Smooth muscle cell (in vitro differentiated cells): ENCODE measurements at regions not wholly inside any gene's neighbourhood (a gene's known extent, or its start where the extent isn't known, plus 50 kb on each side); places are given as distances from the start of the nearest gene placed in this dataset.
"Not testable (repeated sequence)": the region's sequence is repeated elsewhere in the genome, so short reads cannot be mapped to it uniquely, and the experiment has no call there.

Experiments used
- DNase-seq: peaks from one replicate; lab custom pipeline; 2025; ENCODE audit not compliant: unreplicated experiment; lab: John Stamatoyannopoulos, UW
- H2AFZ ChIP-seq: fragments of 200-600 bp; sonication (generic); 2 replicates; pipeline ENCODE4 v1.6.0; 2016; ENCODE audit warnings: antibody characterized with exemption, low read depth, mild to moderate bottlenecking
- H3F3A ChIP-seq: fragments of 200-600 bp; sonication (generic); 2 replicates; pipeline ENCODE4 v1.6.0; 2017; ENCODE audit warnings: antibody characterized with exemption, low read depth
- H3K27ac ChIP-seq: fragments of 200-600 bp; sonication (generic); 2 replicates; pipeline ENCODE4 v1.5.1; 2016; ENCODE audit warnings: low read depth, mild to moderate bottlenecking
- H3K27me3 ChIP-seq: fragments of 200-600 bp; sonication (generic); 2 replicates; pipeline ENCODE4 v1.6.1; 2016; ENCODE audit warnings: low read depth, mild to moderate bottlenecking
- H3K36me3 ChIP-seq: fragments of 200-600 bp; sonication (generic); 2 replicates; pipeline ENCODE4 v1.5.1; 2016; ENCODE audit warnings: low read depth
- H3K4me1 ChIP-seq: fragments of 200-600 bp; sonication (generic); 2 replicates; pipeline ENCODE4 v1.5.1; 2016; ENCODE audit warnings: low read depth
- H3K4me2 ChIP-seq: fragments of 200-600 bp; sonication (generic); 2 replicates; pipeline ENCODE4 v1.6.0; 2016; ENCODE audit warnings: mild to moderate bottlenecking
- H3K4me3 ChIP-seq: fragments of 200-600 bp; sonication (generic); 2 replicates; pipeline ENCODE4 v1.5.1; 2016; ENCODE audit warnings: mild to moderate bottlenecking
- H3K79me2 ChIP-seq: fragments of 200-600 bp; sonication (generic); 2 replicates; pipeline ENCODE4 v1.6.0; 2016; ENCODE audit warnings: low read depth, mild to moderate bottlenecking
- H3K9ac ChIP-seq: fragments of 200-600 bp; sonication (generic); 2 replicates; pipeline ENCODE4 v1.6.0; 2016; ENCODE audit warnings: low read depth
- H3K9me3 ChIP-seq: fragments of 200-600 bp; sonication (generic); replicated peaks from 2 replicates; pipeline ENCODE4 v1.5.1; 2016; ENCODE audit warnings: low read depth
- H4K20me1 ChIP-seq: fragments of 200-600 bp; sonication (generic); 2 replicates; pipeline ENCODE4 v1.6.0; 2016; ENCODE audit warnings: low read depth
- WGBS: methylation state at CpG from one replicate; pipeline ENCODE4 v1.1.7; 2016; ENCODE audit warnings: low lambda C conversion rate; 5-methylcytosine and 5-hydroxymethylcytosine counted together
- TF ChIP-seq, protein P1 (sequence below): fragments of 200-600 bp; sonication (generic); IDR thresholded peaks from 2 replicates; pipeline ENCODE4 v1.5.1; 2017; ENCODE audit warnings: borderline replicate concordance, mild to moderate bottlenecking, antibody characterized with exemption; ENCODE audit not compliant: insufficient read depth, poor library complexity, severe bottlenecking

DNA sequence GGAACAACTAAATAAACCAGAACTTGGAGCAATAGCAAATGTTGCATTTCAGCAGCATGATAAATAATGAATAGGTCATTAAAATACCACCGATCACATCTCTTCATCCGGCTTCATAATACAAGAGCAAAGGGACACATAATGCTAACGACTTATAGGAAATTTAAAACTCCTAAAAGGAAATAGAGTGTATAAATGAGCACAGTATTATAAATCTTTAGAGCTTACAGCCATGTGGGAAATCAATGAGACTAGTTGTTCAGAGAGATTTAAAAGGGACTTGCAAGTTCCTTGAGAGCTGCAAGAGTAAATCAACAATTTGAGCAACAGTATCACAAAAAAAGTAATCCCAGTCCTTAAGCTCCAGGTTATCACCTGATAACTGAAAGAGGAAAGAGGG, 677.0 kb downstream of the PLOD2 start:
- WGBS, result 84% methylated on average over 3 of the region's 3 CpGs

DNA sequence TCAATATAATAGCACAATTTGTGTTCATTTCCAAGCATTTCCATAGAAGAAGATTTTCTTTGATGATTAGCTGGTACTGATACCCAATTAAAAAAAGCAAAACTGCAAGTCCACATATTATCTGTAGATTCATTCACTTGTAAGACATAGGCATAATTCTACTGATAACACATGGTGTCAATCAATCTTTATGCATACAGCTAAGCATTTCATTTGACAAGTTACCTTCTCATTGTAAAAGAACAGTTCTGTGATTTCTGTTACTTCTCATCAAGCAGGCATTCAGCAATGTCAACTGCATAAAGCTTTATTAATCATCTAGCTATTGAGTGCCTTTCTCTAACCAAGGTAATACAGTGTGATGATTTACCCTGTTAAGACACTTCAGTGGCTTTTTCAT, 672.0 kb downstream of the PLOD2 start:
- H3F3A ChIP-seq, result no peaks in the 10 kb centered on the region
- no peak overlapping the region for H3K9ac ChIP-seq
- H3K79me2 ChIP-seq, result no peaks in the 10 kb centered on the region
- no peak overlapping the region for H3K4me2 ChIP-seq
- H3K27ac ChIP-seq, result no peak overlapping the region
- no peaks in the 10 kb centered on the region for H3K36me3 ChIP-seq
- no peaks in the 10 kb centered on the region for H4K20me1 ChIP-seq
- H3K4me3 ChIP-seq, result no peak overlapping the region
- TF ChIP-seq, protein P1, sequence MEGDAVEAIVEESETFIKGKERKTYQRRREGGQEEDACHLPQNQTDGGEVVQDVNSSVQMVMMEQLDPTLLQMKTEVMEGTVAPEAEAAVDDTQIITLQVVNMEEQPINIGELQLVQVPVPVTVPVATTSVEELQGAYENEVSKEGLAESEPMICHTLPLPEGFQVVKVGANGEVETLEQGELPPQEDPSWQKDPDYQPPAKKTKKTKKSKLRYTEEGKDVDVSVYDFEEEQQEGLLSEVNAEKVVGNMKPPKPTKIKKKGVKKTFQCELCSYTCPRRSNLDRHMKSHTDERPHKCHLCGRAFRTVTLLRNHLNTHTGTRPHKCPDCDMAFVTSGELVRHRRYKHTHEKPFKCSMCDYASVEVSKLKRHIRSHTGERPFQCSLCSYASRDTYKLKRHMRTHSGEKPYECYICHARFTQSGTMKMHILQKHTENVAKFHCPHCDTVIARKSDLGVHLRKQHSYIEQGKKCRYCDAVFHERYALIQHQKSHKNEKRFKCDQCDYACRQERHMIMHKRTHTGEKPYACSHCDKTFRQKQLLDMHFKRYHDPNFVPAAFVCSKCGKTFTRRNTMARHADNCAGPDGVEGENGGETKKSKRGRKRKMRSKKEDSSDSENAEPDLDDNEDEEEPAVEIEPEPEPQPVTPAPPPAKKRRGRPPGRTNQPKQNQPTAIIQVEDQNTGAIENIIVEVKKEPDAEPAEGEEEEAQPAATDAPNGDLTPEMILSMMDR, result no peak
- H3K4me1 ChIP-seq, result no peaks in the 10 kb centered on the region
- no peak for DNase-seq
- no peaks in the 10 kb centered on the region for H3K9me3 ChIP-seq
- H2AFZ ChIP-seq, result no peak overlapping the region
- H3K27me3 ChIP-seq, result no peaks in the 10 kb centered on the region

More for the DNA sequence above, 677.0 kb downstream of the PLOD2 start:
- TF ChIP-seq, protein P1, result no peak
- H3K27me3 ChIP-seq, result no peaks in the 10 kb centered on the region
- H3K9me3 ChIP-seq, result no peaks in the 10 kb centered on the region
- no peaks in the 10 kb centered on the region for H3K4me1 ChIP-seq
- H3K36me3 ChIP-seq, result no peaks in the 10 kb centered on the region
- peak overlapping the region; percentile 31 for H2AFZ ChIP-seq
- H3K9ac ChIP-seq, result no peak overlapping the region
- no peak overlapping the region for H3K27ac ChIP-seq
- no peaks in the 10 kb centered on the region for H3K79me2 ChIP-seq
- no peak for DNase-seq
- no peak overlapping the region for H3K4me2 ChIP-seq
- no peaks in the 10 kb centered on the region for H4K20me1 ChIP-seq
- no peaks in the 10 kb centered on the region for H3F3A ChIP-seq
- no peak overlapping the region for H3K4me3 ChIP-seq

GRCh38 chr3:145490088-145491048, 670.6 kb downstream of the PLOD2 start:
- TF ChIP-seq, protein P1, result no peak
- no peak overlapping the region for H3K4me2 ChIP-seq
- no peaks in the 10 kb centered on the region for H3K9me3 ChIP-seq
- no peak overlapping the region for H3K27ac ChIP-seq
- no peak for DNase-seq
- no peaks in the 10 kb centered on the region for H4K20me1 ChIP-seq
- no peak overlapping the region for H3K9ac ChIP-seq
- H3K27me3 ChIP-seq, result no peaks in the 10 kb centered on the region
- H3K4me3 ChIP-seq, result no peak overlapping the region
- H3K4me1 ChIP-seq, result no peaks in the 10 kb centered on the region
- H3K79me2 ChIP-seq, result no peaks in the 10 kb centered on the region
- no peaks in the 10 kb centered on the region for H3K36me3 ChIP-seq
- no peak overlapping the region for H2AFZ ChIP-seq
- no peaks in the 10 kb centered on the region for H3F3A ChIP-seq
- 78% methylated on average over 11 of the region's 11 CpGs for WGBS

DNA sequence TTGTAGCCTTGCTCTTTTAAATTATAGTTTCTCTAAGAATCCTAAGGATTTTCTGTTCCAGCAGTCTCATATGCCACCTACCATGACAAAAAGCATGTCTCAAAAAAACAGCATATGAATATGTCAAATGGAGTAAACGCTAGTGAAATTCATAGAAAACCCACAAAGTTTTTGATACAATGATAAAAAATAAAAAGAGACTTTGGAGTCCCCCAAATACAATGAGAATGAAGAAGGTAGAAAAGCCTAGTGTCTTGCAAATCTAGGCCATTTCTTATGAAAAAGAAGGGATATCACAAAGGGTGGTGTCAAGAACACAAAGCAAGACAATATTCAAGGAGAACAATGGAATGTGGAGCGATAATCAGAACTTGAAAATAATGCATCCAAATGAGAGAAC, 668.5 kb downstream of the PLOD2 start:
- Histone ChIP-seq H3K36me3 (no peaks in the 10 kb centered on the region), H3K27ac (no peak overlapping the region), H3K79me2 (no peaks in the 10 kb centered on the region), H3K9me3 (no peaks in the 10 kb centered on the region), H3K4me2 (no peak overlapping the region), H2AFZ (peak overlapping the region; percentile 58), H3F3A (no peaks in the 10 kb centered on the region), H3K27me3 (no peaks in the 10 kb centered on the region), H3K4me3 (no peak overlapping the region), H3K9ac (no peak overlapping the region), H3K4me1 (no peaks in the 10 kb centered on the region), H4K20me1 (no peaks in the 10 kb centered on the region)
- 88% methylated on average over 2 of the region's 2 CpGs for WGBS
- no peak for DNase-seq
- TF ChIP-seq, protein P1, result no peak

DNA sequence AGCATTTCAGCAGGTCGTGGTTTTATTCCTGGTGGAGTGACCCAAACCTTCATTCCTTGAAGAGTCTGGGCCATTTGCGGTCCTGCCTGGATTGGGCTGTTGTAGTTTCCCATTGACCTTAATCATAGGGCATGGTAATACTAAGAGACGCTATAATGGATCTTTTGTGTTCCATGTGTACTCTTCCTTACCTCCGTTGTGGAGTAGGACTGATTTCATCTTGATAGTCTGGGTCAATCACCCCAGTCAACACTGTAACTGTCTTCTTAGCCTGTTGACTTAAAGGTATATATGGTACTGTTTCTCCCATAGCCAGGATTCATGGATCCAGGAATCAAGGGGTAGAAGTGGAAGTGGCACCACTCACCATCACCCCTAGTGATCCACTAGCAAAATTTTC, 643.6 kb downstream of the PLOD2 start:
- H3F3A ChIP-seq, H3K4me1 ChIP-seq, H3K27me3 ChIP-seq, H3K36me3 ChIP-seq, H3K9ac ChIP-seq, H2AFZ ChIP-seq, H3K9me3 ChIP-seq, H4K20me1 ChIP-seq, H3K27ac ChIP-seq, H3K4me2 ChIP-seq, H3K4me3 ChIP-seq, DNase-seq, H3K79me2 ChIP-seq: not testable (repeated sequence)
- WGBS, result 93% methylated on average over 4 of the region's 4 CpGs
